ENCODE measurements at regions not wholly inside any gene's neighbourhood (a gene's known extent, or its start where the extent isn't known, plus 50 kb on each side); places are given as distances from the start of the nearest gene placed in this dataset.

- no peak for DNase-seq (ENCODE audit: low spot score)
- H3K27me3 ChIP-seq (ENCODE audit: insufficient read depth, poor library complexity, severe bottlenecking), result no peaks in the 10 kb centered on the region
- no peak overlapping the region for H3K4me3 ChIP-seq (ENCODE audit: severe bottlenecking)
- H3K9me3 ChIP-seq (ENCODE audit: severe bottlenecking), result no peaks in the 10 kb centered on the region
- H3K27ac ChIP-seq (ENCODE audit: poor library complexity, severe bottlenecking), result no peak overlapping the region
- H3K4me1 ChIP-seq (ENCODE audit: insufficient read depth, poor library complexity, severe bottlenecking), result no peaks in the 10 kb centered on the region
- TF ChIP-seq CTCF (IDR thresholded peaks at IDR 0.05; ENCODE audit: poor library complexity, severe bottlenecking), result no peak
- ATAC-seq (ENCODE audit: low read depth), result no peak
- no peaks in the 10 kb centered on the region for H3K36me3 ChIP-seq (ENCODE audit: low read depth)
Observed at GRCh38 chr12:68446384-68446783, 114.2 kb upstream of the MDM1 start.

GRCh38 chr12:68446901-68447796, 115.0 kb upstream of the MDM1 start:
- no peak overlapping the region for H3K27ac ChIP-seq (ENCODE audit: poor library complexity, severe bottlenecking)
- H3K27me3 ChIP-seq (ENCODE audit: insufficient read depth, poor library complexity, severe bottlenecking), result no peaks in the 10 kb centered on the region
- no peaks in the 10 kb centered on the region for H3K9me3 ChIP-seq (ENCODE audit: severe bottlenecking)
- H3K4me3 ChIP-seq (ENCODE audit: severe bottlenecking), result no peak overlapping the region
- ATAC-seq (ENCODE audit: low read depth), result no peak
- no peak for TF ChIP-seq CTCF (IDR thresholded peaks at IDR 0.05; ENCODE audit: poor library complexity, severe bottlenecking)
- DNase-seq (ENCODE audit: low spot score), result no peak
- H3K36me3 ChIP-seq (ENCODE audit: low read depth), result no peaks in the 10 kb centered on the region
- H3K4me1 ChIP-seq (ENCODE audit: insufficient read depth, poor library complexity, severe bottlenecking), result no peaks in the 10 kb centered on the region

GRCh38 chr12:68447797-68448260, 115.7 kb upstream of the MDM1 start:
- no peak overlapping the region for H3K4me3 ChIP-seq (ENCODE audit: severe bottlenecking)
- TF ChIP-seq CTCF (IDR thresholded peaks at IDR 0.05; ENCODE audit: poor library complexity, severe bottlenecking), result no peak
- no peaks in the 10 kb centered on the region for H3K9me3 ChIP-seq (ENCODE audit: severe bottlenecking)
- no peaks in the 10 kb centered on the region for H3K36me3 ChIP-seq (ENCODE audit: low read depth)
- ATAC-seq (ENCODE audit: low read depth), result no peak
- no peaks in the 10 kb centered on the region for H3K4me1 ChIP-seq (ENCODE audit: insufficient read depth, poor library complexity, severe bottlenecking)
- no peaks in the 10 kb centered on the region for H3K27me3 ChIP-seq (ENCODE audit: insufficient read depth, poor library complexity, severe bottlenecking)
- H3K27ac ChIP-seq (ENCODE audit: poor library complexity, severe bottlenecking), result no peak overlapping the region
- no peak for DNase-seq (ENCODE audit: low spot score)

- Histone ChIP-seq H3K36me3 (ENCODE audit: low read depth) (no peaks in the 10 kb centered on the region), H3K27ac (ENCODE audit: poor library complexity, severe bottlenecking) (no peak overlapping the region), H3K4me1 (ENCODE audit: insufficient read depth, poor library complexity, severe bottlenecking) (no peaks in the 10 kb centered on the region)
Observed at GRCh38 chr12:68449196-68449595, 117.0 kb upstream of the MDM1 start.

More at GRCh38 chr12:68449196-68449595, 117.0 kb upstream of the MDM1 start:
- Histone ChIP-seq H3K4me3 (ENCODE audit: severe bottlenecking) (no peak overlapping the region), H3K9me3 (ENCODE audit: severe bottlenecking) (no peaks in the 10 kb centered on the region), H3K27me3 (ENCODE audit: insufficient read depth, poor library complexity, severe bottlenecking) (no peaks in the 10 kb centered on the region)
- ATAC-seq (ENCODE audit: low read depth), result no peak
- DNase-seq (ENCODE audit: low spot score), result no peak
- no peak for TF ChIP-seq CTCF (IDR thresholded peaks at IDR 0.05; ENCODE audit: poor library complexity, severe bottlenecking)

Measured in RWPE2 (cell line).